Caco-2 (cell line): ENCODE measurements at regions not wholly inside any gene's neighbourhood (a gene's known extent, or its start where the extent isn't known, plus 50 kb on each side); places are given as distances from the start of the nearest gene placed in this dataset.

Source experiments
- BruUV-seq: library from RNA; stranded (reverse); fragments of 400-500 nt; replicated peaks from 2 replicates; lab custom pipeline; 2021; lab: Mats Ljungman, UMichigan
- CTCF ChIA-PET: fragments of 300-600 bp; sonication (Branson Sonifier 250); formaldehyde crosslinking; loops from one replicate; lab custom pipeline; 2022; ENCODE audit warnings: antibody characterized with exemption; lab: Charles Lee
- POLR2A ChIA-PET: fragments of 300-600 bp; sonication (Branson Sonifier 250); formaldehyde crosslinking; loops from one replicate; lab custom pipeline; 2022; ENCODE audit warnings: antibody characterized with exemption; lab: Charles Lee
- DNase-seq, 2 experiments: peaks; one replicate each; pipeline versions ENCODE4 v3.0.0 to v3.0.0-alpha.2; 2020 to 2022
- H3K27me3 ChIP-seq: replicated peaks from 2 replicates; pipeline ENCODE4 v1.6.0; 2011; ENCODE audit warnings: low read length; ENCODE audit not compliant: control insufficient read depth, insufficient read depth
- H3K36me3 ChIP-seq: 2 replicates; pipeline ENCODE4 v1.5.1; 2011; ENCODE audit warnings: low read length; ENCODE audit not compliant: control insufficient read depth, insufficient read depth
- H3K4me1 ChIP-seq: fragments of 250-450 bp; sonication (Bioruptor Pico); 2 replicates; pipeline ENCODE4 v1.5.1; 2020; ENCODE audit warnings: mild to moderate bottlenecking
- H3K4me3 ChIP-seq: 2 replicates; pipeline ENCODE4 v1.5.1; 2011; ENCODE audit warnings: low read depth, mild to moderate bottlenecking, control low read depth, low read length
- H3K9me3 ChIP-seq: fragments of 250-450 bp; sonication (Bioruptor Pico); 2 replicates; pipeline ENCODE4 v1.5.1; 2020; ENCODE audit warnings: mild to moderate bottlenecking, moderate library complexity
- H3K27ac Mint-ChIP-seq: one replicate; pipeline ENCODE4 v1.8.0; 2022; ENCODE audit warnings: mixed read lengths; ENCODE audit not compliant: unreplicated experiment
- H3K27me3 Mint-ChIP-seq: one replicate; pipeline ENCODE4 v1.8.0; 2022; ENCODE audit warnings: mixed read lengths; ENCODE audit not compliant: insufficient read depth, unreplicated experiment
- H3K36me3 Mint-ChIP-seq: one replicate; pipeline ENCODE4 v1.8.0; 2022; ENCODE audit warnings: mild to moderate bottlenecking, mixed read lengths; ENCODE audit not compliant: insufficient read depth, unreplicated experiment
- H3K4me1 Mint-ChIP-seq: one replicate; pipeline ENCODE4 v1.8.0; 2022; ENCODE audit warnings: low read depth, mixed read lengths; ENCODE audit not compliant: unreplicated experiment
- H3K4me3 Mint-ChIP-seq: one replicate; pipeline ENCODE4 v1.8.0; 2022; ENCODE audit warnings: mild to moderate bottlenecking, moderate library complexity, mixed read lengths; ENCODE audit not compliant: unreplicated experiment
- H3K9me3 Mint-ChIP-seq: one replicate; pipeline ENCODE4 v1.8.0; 2022; ENCODE audit warnings: mixed read lengths; ENCODE audit not compliant: unreplicated experiment
- intact Hi-C: fragments of 100-400 bp; cut with micrococcal nuclease; formaldehyde crosslinking; loops from one replicate; pipeline ENCODE4 v1.10.0; 2022; ENCODE audit not compliant: unreplicated experiment
- TF ChIP-seq, protein P1 (sequence below), 2 experiments: fragments of 200-600 bp in 1 of 2; IDR thresholded peaks; 1 replicate in 1 of 2; 2 replicates in 1 of 2; pipeline versions ENCODE4 v1.5.1 to v1.8.0; 2011 to 2022; ENCODE audit warnings: antibody characterized with exemption in 1 of 2, control low read depth in 1 of 2, inconsistent platforms in 1 of 2, low read depth in 1 of 2, low read length in 1 of 2, mild to moderate bottlenecking in 1 of 2, moderate library complexity in 1 of 2; ENCODE audit not compliant: insufficient read depth in 1 of 2, severe bottlenecking in 1 of 2, unreplicated experiment in 1 of 2

DNA sequence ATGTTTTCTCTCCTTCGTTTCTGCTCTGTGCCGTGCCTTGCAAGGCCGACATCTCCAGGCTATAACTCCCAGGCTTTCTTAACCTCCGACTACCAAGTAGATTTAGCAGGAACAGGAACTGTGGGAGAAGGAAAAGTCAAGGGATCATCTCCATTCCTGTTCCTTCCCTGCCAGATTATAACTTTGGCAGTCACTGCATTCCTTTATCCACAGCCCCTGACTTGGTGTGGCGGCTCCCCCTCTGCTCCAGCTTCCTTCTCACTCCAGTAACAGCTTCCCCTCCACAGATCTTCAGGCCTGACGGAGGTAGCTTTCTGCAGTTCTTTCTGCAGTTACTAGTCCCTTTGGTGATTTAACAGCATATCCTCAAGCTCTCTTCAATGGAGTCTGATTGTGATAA is 234.6 kb upstream of the MON1B start:
- POLR2A ChIA-PET = no interaction called here
- Mint-ChIP-seq H3K4me1 (no peaks in the 10 kb centered on the region), H3K27me3 (no peaks in the 10 kb centered on the region), H3K27ac (no peak overlapping the region), H3K4me3 (no peak overlapping the region), H3K36me3 (no peaks in the 10 kb centered on the region), H3K9me3 (no peaks in the 10 kb centered on the region)
- Histone ChIP-seq H3K9me3 (no peaks in the 10 kb centered on the region), H3K27me3 (no peaks in the 10 kb centered on the region), H3K36me3 (no peaks in the 10 kb centered on the region), H3K4me3 (no peak overlapping the region), H3K4me1 (no peaks in the 10 kb centered on the region)
- intact Hi-C loops = no loop called here
- BruUV-seq = no TSS peak
- no peak for DNase-seq
- CTCF ChIA-PET = no interaction called here
- TF ChIP-seq, protein P1, sequence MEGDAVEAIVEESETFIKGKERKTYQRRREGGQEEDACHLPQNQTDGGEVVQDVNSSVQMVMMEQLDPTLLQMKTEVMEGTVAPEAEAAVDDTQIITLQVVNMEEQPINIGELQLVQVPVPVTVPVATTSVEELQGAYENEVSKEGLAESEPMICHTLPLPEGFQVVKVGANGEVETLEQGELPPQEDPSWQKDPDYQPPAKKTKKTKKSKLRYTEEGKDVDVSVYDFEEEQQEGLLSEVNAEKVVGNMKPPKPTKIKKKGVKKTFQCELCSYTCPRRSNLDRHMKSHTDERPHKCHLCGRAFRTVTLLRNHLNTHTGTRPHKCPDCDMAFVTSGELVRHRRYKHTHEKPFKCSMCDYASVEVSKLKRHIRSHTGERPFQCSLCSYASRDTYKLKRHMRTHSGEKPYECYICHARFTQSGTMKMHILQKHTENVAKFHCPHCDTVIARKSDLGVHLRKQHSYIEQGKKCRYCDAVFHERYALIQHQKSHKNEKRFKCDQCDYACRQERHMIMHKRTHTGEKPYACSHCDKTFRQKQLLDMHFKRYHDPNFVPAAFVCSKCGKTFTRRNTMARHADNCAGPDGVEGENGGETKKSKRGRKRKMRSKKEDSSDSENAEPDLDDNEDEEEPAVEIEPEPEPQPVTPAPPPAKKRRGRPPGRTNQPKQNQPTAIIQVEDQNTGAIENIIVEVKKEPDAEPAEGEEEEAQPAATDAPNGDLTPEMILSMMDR (IDR thresholded peaks at IDR 0.05; ENCODE audit: insufficient read depth in 1 of 2, low read depth in 1 of 2, low read length in 1 of 2, severe bottlenecking in 1 of 2, unreplicated experiment in 1 of 2) = no peak

DNA sequence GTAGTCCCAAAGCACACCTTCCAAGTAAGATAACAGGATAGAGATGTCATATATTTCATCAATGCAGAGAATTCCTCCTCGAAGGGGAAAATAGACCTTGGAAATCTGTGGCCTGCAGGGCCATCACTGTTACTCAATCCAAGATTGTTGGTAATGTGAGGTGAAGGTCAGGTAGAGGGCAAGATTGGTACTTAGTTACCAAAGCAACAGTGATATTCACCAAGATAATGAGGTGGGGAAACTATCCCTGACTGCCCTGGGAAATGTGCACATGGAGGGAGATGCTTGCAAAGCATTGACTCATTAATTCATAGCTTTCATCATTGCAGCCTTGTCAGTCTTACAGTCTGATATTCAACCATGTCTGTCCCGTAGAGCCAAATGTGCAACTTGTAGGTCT is 234.1 kb upstream of the MON1B start:
- H3K4me3 ChIP-seq = no peak overlapping the region
- Mint-ChIP-seq H3K27ac (no peak overlapping the region), H3K27me3 (no peaks in the 10 kb centered on the region), H3K4me3 (no peak overlapping the region), H3K36me3 (no peaks in the 10 kb centered on the region), H3K9me3 (no peaks in the 10 kb centered on the region), H3K4me1 (no peaks in the 10 kb centered on the region)
- ChIA-PET POLR2A (no interaction called here), CTCF (no interaction called here)
- TF ChIP-seq, protein P1 (IDR thresholded peaks at IDR 0.05; ENCODE audit: insufficient read depth in 1 of 2, low read depth in 1 of 2, low read length in 1 of 2, severe bottlenecking in 1 of 2, unreplicated experiment in 1 of 2) = no peak
- no peaks in the 10 kb centered on the region for H3K36me3 ChIP-seq
- H3K27me3 ChIP-seq = no peaks in the 10 kb centered on the region
- no peaks in the 10 kb centered on the region for H3K4me1 ChIP-seq
- H3K9me3 ChIP-seq = no peaks in the 10 kb centered on the region
- no TSS peak for BruUV-seq
- no peak for DNase-seq
- intact Hi-C loops = no loop called here

DNA sequence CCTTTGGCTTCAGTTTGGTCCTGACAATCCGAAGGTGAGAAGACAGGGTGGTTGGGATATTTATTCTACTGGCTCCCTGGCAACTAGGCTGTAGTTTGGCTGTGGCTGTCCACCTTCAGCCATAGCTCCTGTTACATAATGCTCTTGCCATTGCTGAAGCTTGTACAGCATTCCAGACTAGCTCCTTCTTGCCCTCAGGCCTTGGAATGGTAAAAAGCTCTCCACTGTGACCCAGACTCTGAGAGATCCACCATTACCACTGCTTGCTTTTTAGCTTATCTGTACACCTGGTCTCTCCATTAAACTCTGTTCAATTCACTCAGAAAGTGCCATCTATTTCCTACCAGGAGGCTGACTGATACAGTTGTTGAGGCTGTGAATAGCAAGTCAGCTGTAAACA is 231.8 kb upstream of the MON1B start:
- no peaks in the 10 kb centered on the region for H3K4me1 Mint-ChIP-seq
- POLR2A ChIA-PET = no interaction called here
- H3K4me1 ChIP-seq = no peaks in the 10 kb centered on the region
- BruUV-seq = no TSS peak
- no peak overlapping the region for H3K4me3 ChIP-seq
- H3K27ac Mint-ChIP-seq = no peak overlapping the region
- TF ChIP-seq, protein P1 (IDR thresholded peaks at IDR 0.05; ENCODE audit: insufficient read depth in 1 of 2, low read depth in 1 of 2, low read length in 1 of 2, severe bottlenecking in 1 of 2, unreplicated experiment in 1 of 2) = no peak
- H3K27me3 Mint-ChIP-seq = no peaks in the 10 kb centered on the region
- H3K4me3 Mint-ChIP-seq = no peak overlapping the region
- CTCF ChIA-PET = no interaction called here
- H3K36me3 ChIP-seq = no peaks in the 10 kb centered on the region
- DNase-seq = no peak
- no peaks in the 10 kb centered on the region for H3K9me3 Mint-ChIP-seq
- intact Hi-C loops = no loop called here
- H3K36me3 Mint-ChIP-seq = no peaks in the 10 kb centered on the region
- H3K9me3 ChIP-seq = no peaks in the 10 kb centered on the region
- no peaks in the 10 kb centered on the region for H3K27me3 ChIP-seq
